Muscle layer of duodenum (tissue), 2 donors: ENCODE measurements at regions not wholly inside any gene's neighbourhood (a gene's known extent, or its start where the extent isn't known, plus 50 kb on each side); places are given as distances from the start of the nearest gene placed in this dataset.
A peak's percentile ranks its signal among the peaks of the same experiment; 100 is the strongest.

ENCODE experiments used
- H3K27ac ChIP-seq: one replicate; pipeline ENCODE4 v1.7.0; 2013; ENCODE audit warnings: mild to moderate bottlenecking, low read length
- H3K27me3 ChIP-seq: one replicate; pipeline ENCODE4 v1.7.0; 2013; ENCODE audit warnings: low read depth, mild to moderate bottlenecking, control low read depth, low read length
- H3K36me3 ChIP-seq, 2 donors: one replicate each; pipeline ENCODE4 v1.7.0; 2013; ENCODE audit warnings: low read length in 2 of 2, control low read depth in 1 of 2, mild to moderate bottlenecking in 1 of 2; ENCODE audit not compliant: insufficient read depth in 2 of 2, control insufficient read depth in 1 of 2
- H3K4me1 ChIP-seq, 2 donors: one replicate each; pipeline ENCODE4 v1.7.0; 2013; ENCODE audit warnings: low read length in 2 of 2, mild to moderate bottlenecking in 2 of 2, control low read depth in 1 of 2, moderate library complexity in 1 of 2; ENCODE audit not compliant: insufficient read depth in 2 of 2, control insufficient read depth in 1 of 2
- H3K4me3 ChIP-seq, 2 donors: one replicate each; pipeline ENCODE4 v1.7.0; 2013; ENCODE audit warnings: low read length in 2 of 2, low read depth in 1 of 2, mild to moderate bottlenecking in 1 of 2
- H3K9me3 ChIP-seq, 2 donors: one replicate each; pipeline ENCODE4 v1.7.0; 2013; ENCODE audit warnings: low read length in 2 of 2, control low read depth in 1 of 2, mild to moderate bottlenecking in 1 of 2; ENCODE audit not compliant: control insufficient read depth in 1 of 2
- donor health status: healthy.

DNA sequence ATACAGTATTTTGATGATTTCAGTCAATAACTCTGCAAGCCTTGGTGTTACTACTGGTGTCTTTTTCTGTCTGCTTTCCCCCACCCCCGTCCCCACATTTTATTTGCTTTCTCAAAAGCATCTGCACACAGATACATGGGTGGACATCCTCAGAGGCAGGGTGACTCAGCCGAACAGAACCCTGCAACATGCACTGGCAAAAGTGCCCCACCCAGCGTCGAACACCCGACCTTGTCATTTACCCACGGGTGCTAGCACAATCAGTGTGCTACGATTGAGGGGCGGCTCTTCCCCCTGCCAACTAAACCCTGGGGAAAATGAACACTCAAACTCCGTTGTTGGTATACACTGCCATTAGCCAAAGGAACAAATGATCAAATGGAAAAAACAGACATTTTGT lies 115.9 kb upstream of the NAA20 start:
- H3K36me3 ChIP-seq, result peaks cover 0 to 3% of the 10 kb centered on the region in 2 donors
- H3K27ac ChIP-seq, result no peak overlapping the region
- no peaks in the 10 kb centered on the region for H3K27me3 ChIP-seq
- no peak overlapping the region for H3K4me3 ChIP-seq
- H3K4me1 ChIP-seq, result no peaks in the 10 kb centered on the region
- H3K9me3 ChIP-seq, result peaks cover 0 to 2% of the 10 kb centered on the region in 2 donors

DNA sequence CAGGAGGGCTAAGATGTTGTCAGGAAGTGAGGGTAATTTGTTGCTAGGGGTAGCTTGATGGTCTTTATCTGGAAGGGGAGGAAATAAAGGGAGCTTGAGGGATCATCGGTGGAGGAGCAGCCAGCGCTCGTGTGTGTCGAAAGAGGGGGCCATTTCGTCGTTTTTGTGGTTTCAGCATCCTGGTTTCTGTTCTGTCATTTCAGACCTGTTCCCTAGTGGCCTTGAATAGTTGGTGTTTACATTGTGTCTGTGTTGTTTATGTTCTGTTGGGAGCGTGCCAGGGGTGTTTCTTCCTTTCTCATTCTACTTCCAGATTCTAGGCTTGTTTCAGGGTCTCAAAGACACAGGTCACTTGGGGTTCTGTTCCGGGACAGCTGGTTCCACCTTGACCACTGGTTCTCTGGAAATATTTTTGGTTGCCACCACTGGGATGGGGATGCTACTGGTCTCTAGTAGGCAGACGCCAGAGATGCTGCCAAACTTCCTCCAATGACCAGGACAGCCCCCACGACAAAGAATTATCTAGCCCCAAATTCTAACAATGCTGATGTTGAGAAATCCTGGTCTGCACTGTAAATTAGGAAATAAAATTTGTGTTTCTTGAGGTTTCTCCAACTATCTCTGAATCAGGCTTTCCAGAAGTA lies 113.9 kb upstream of the NAA20 start:
- Histone ChIP-seq H3K27me3 (no peaks in the 10 kb centered on the region), H3K27ac (no peak overlapping the region), H3K9me3 (peaks cover 0 to 2% of the 10 kb centered on the region in 2 donors), H3K4me1 (no peaks in the 10 kb centered on the region), H3K36me3 (no peaks in the 10 kb centered on the region), H3K4me3 (no peak overlapping the region)

DNA sequence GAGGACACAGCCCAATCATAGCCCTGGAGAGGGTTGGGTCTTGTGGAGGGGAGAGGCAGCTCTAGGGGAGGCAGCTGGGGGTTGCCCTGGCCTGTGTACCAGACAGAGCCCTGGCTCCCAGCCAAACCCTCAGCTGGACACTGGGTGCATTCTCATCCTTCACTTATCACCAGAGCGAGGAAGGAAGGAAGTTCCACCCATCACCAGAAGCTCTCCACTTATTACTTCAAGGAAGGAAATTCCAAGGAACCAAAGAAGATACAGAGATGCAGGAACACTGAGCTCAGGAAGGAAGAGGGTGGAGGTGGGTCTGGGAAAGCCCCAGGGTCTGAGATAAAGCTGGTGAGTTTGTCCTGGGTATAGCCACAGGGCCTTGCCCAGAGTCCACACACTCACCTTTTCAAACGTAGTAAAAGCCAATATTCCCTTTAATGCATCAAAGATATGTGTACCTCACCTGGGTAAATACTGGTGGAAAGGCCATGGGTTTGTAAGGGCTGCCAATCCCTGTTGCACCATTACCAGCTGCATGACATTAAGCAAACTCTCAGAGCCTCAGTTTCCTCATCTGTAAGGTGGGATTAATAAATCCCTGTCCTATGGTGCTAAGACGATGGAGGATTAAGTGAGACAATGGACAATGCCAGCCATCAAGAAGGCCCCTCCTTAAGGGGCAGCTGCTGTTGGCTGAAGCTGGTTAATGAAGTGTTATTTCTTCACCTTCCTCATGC lies 109.7 kb upstream of the NAA20 start:
- Histone ChIP-seq H3K4me1 (no peaks in the 10 kb centered on the region), H3K27me3 (no peaks in the 10 kb centered on the region), H3K9me3 (no peaks in the 10 kb centered on the region), H3K27ac (no peak overlapping the region), H3K36me3 (no peaks in the 10 kb centered on the region), H3K4me3 (no peak overlapping the region)

GRCh38 chr20:19908576-19908975 lies 108.6 kb upstream of the NAA20 start:
- Histone ChIP-seq H3K4me3 (no peak overlapping the region), H3K27me3 (no peaks in the 10 kb centered on the region), H3K36me3 (peaks cover 0 to 3% of the 10 kb centered on the region in 2 donors), H3K4me1 (no peaks in the 10 kb centered on the region), H3K27ac (no peak overlapping the region), H3K9me3 (no peaks in the 10 kb centered on the region)

DNA sequence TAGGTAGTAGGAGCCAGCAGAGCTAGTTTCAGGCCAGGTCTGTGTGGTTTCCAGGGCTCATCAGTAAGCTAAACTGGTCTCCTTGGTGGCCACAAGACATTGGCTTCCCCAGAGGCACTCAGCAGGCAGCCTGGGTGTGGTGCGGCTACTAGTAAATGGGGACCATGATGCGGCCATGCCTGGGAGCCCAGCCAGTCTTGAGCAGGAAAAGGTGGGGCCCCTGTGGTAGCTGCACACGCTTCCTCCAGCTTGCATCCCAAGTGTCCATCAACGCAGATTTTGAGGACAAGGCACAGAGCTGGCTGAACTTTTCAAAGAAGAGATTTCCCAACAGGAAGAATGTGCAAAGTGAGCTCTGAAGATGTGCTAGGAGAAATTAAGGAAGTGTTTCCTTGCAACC lies 107.4 kb upstream of the NAA20 start:
- no peaks in the 10 kb centered on the region for H3K9me3 ChIP-seq
- no peak overlapping the region for H3K27ac ChIP-seq
- peaks cover 0 to 3% of the 10 kb centered on the region in 2 donors for H3K36me3 ChIP-seq
- peaks cover 2 to 7% of the 10 kb centered on the region in 2 donors for H3K4me1 ChIP-seq
- H3K4me3 ChIP-seq, result no peak overlapping the region
- no peaks in the 10 kb centered on the region for H3K27me3 ChIP-seq

DNA sequence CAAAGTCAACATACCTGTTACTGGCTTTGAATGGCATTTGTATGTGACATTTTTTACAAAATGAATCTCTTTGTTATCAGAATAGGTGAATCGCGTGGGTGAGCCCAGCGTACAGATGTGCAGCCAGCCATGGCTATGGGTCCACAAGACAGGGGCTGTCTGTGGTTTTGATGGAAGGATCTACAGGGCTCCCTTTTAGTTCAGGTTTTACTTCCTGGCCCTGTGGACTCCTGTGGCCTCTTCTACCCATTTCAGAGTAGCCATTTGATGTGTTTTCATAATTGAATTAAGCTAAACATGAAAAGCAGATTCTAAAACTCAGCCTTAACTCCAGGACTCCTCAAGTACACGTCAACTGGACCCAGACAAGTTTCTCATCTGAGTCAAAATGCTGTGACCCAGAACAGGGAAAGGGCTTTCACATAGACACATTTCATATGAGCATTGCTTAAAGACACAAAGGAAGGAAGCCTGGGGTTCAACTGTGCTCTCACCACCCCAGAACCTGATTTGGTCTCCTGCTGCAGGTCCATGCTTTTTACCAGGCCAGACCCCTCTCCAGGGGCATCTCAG lies 105.3 kb upstream of the NAA20 start:
- Histone ChIP-seq H3K36me3 (peaks cover 0 to 3% of the 10 kb centered on the region in 2 donors), H3K4me1 (peaks cover 5 to 7% of the 10 kb centered on the region in 2 donors), H3K27ac (no peak overlapping the region), H3K9me3 (no peaks in the 10 kb centered on the region), H3K27me3 (no peaks in the 10 kb centered on the region), H3K4me3 (no peak overlapping the region)

GRCh38 chr20:19913349-19913748 lies 103.8 kb upstream of the NAA20 start:
- peaks cover 0 to 3% of the 10 kb centered on the region in 2 donors for H3K36me3 ChIP-seq
- no peak overlapping the region for H3K4me3 ChIP-seq
- no peak overlapping the region for H3K27ac ChIP-seq
- no peaks in the 10 kb centered on the region for H3K27me3 ChIP-seq
- peaks cover 7 to 12% of the 10 kb centered on the region in 2 donors for H3K4me1 ChIP-seq
- H3K9me3 ChIP-seq, result no peaks in the 10 kb centered on the region

GRCh38 chr20:19913927-19914614 lies 103.1 kb upstream of the NAA20 start:
- peaks cover 7 to 15% of the 10 kb centered on the region in 2 donors for H3K4me1 ChIP-seq
- H3K27ac ChIP-seq, result no peak overlapping the region

GRCh38 chr20:19915111-19915798 lies 101.9 kb upstream of the NAA20 start:
- peaks cover 7 to 15% of the 10 kb centered on the region in 2 donors for H3K4me1 ChIP-seq
- H3K27me3 ChIP-seq, result no peaks in the 10 kb centered on the region
- peaks cover 0 to 3% of the 10 kb centered on the region in 2 donors for H3K36me3 ChIP-seq
- H3K9me3 ChIP-seq, result no peaks in the 10 kb centered on the region
- H3K27ac ChIP-seq, result peak overlapping the region; percentile 41
- no peak overlapping the region for H3K4me3 ChIP-seq

More at GRCh38 chr20:19913927-19914614, 103.1 kb upstream of the NAA20 start:
- Histone ChIP-seq H3K27me3 (no peaks in the 10 kb centered on the region), H3K36me3 (peaks cover 0 to 3% of the 10 kb centered on the region in 2 donors), H3K9me3 (no peaks in the 10 kb centered on the region), H3K4me3 (no peak overlapping the region)

- H3K9me3 ChIP-seq, result no peaks in the 10 kb centered on the region
- H3K27me3 ChIP-seq, result no peaks in the 10 kb centered on the region
- H3K4me3 ChIP-seq, result no peak overlapping the region
- no peak overlapping the region for H3K27ac ChIP-seq
- peaks cover 7 to 15% of the 10 kb centered on the region in 2 donors for H3K4me1 ChIP-seq
- peaks cover 0 to 3% of the 10 kb centered on the region in 2 donors for H3K36me3 ChIP-seq
Observed at GRCh38 chr20:19916531-19917485, 100.4 kb upstream of the NAA20 start.
